ENCODE measurements at regions not wholly inside any gene's neighbourhood (a gene's known extent, or its start where the extent isn't known, plus 50 kb on each side); places are given as distances from the start of the nearest gene placed in this dataset.

DNA sequence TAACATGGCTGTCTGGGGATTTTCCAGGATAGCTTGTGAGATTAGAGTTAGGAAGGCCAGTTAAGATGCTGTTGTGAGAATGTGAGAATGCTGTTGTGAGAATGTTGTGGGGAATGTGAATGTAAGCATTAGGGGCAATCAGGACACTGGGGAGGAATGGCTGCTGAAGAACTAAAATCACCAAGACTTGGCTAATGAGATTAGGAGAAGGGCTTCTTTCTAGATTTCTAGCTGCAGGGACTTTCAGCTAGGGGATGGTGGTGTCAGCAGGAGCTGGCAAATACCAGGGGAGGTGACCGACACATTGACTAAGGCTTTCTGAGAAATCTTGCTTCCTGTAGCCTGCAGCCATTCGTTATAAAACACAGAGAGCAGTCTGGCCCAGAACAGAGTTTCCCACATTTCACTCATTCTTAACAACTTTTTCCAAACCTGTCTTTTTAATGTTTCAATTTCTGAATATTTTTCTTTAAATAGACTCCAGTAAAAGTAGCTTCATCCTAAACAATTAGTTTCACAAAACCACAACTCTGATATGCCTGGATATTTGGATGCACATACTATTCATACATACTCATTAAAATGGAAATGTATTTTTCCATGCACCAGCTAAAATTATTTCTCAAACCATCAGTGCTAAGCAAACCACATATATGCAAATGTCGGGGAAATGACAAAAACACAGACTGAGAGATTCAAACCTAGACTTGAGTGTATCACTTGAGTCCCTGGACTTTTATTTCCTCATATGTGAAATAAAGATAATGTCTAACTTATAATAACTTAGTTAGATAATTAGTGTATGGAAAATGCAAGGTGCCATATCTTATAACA is 89.3 kb upstream of the TNC start:
- TF ChIP-seq SP1 (IDR thresholded peaks at IDR 0.05), result no peak
- TF ChIP-seq, protein P1, sequence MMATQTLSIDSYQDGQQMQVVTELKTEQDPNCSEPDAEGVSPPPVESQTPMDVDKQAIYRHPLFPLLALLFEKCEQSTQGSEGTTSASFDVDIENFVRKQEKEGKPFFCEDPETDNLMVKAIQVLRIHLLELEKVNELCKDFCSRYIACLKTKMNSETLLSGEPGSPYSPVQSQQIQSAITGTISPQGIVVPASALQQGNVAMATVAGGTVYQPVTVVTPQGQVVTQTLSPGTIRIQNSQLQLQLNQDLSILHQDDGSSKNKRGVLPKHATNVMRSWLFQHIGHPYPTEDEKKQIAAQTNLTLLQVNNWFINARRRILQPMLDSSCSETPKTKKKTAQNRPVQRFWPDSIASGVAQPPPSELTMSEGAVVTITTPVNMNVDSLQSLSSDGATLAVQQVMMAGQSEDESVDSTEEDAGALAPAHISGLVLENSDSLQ (IDR thresholded peaks at IDR 0.05), result no peak
- TF ChIP-seq ARNT (IDR thresholded peaks at IDR 0.05), result no peak
- no peak for TF ChIP-seq ELF4 (IDR thresholded peaks at IDR 0.05)
- TF ChIP-seq CTBP1 (IDR thresholded peaks at IDR 0.05; ENCODE audit: borderline replicate concordance), result no peak
- no peak for TF ChIP-seq SUZ12 (IDR thresholded peaks at IDR 0.05)
- no peak for TF ChIP-seq FOXA1 (IDR thresholded peaks at IDR 0.05)

Data from HEK293T (cell line).